Smooth muscle cell (in vitro differentiated cells): ENCODE measurements at regions not wholly inside any gene's neighbourhood (a gene's known extent, or its start where the extent isn't known, plus 50 kb on each side); places are given as distances from the start of the nearest gene placed in this dataset.

Experiments
- DNase-seq: peaks from one replicate; lab custom pipeline; 2025; ENCODE audit not compliant: unreplicated experiment; lab: John Stamatoyannopoulos, UW
- H2AFZ ChIP-seq: fragments of 200-600 bp; sonication (generic); 2 replicates; pipeline ENCODE4 v1.6.0; 2016; ENCODE audit warnings: antibody characterized with exemption, low read depth, mild to moderate bottlenecking
- H3F3A ChIP-seq: fragments of 200-600 bp; sonication (generic); 2 replicates; pipeline ENCODE4 v1.6.0; 2017; ENCODE audit warnings: antibody characterized with exemption, low read depth
- H3K27ac ChIP-seq: fragments of 200-600 bp; sonication (generic); 2 replicates; pipeline ENCODE4 v1.5.1; 2016; ENCODE audit warnings: low read depth, mild to moderate bottlenecking
- H3K27me3 ChIP-seq: fragments of 200-600 bp; sonication (generic); 2 replicates; pipeline ENCODE4 v1.6.1; 2016; ENCODE audit warnings: low read depth, mild to moderate bottlenecking
- H3K36me3 ChIP-seq: fragments of 200-600 bp; sonication (generic); 2 replicates; pipeline ENCODE4 v1.5.1; 2016; ENCODE audit warnings: low read depth
- H3K4me1 ChIP-seq: fragments of 200-600 bp; sonication (generic); 2 replicates; pipeline ENCODE4 v1.5.1; 2016; ENCODE audit warnings: low read depth
- H3K4me2 ChIP-seq: fragments of 200-600 bp; sonication (generic); 2 replicates; pipeline ENCODE4 v1.6.0; 2016; ENCODE audit warnings: mild to moderate bottlenecking
- H3K4me3 ChIP-seq: fragments of 200-600 bp; sonication (generic); 2 replicates; pipeline ENCODE4 v1.5.1; 2016; ENCODE audit warnings: mild to moderate bottlenecking
- H3K79me2 ChIP-seq: fragments of 200-600 bp; sonication (generic); 2 replicates; pipeline ENCODE4 v1.6.0; 2016; ENCODE audit warnings: low read depth, mild to moderate bottlenecking
- H3K9ac ChIP-seq: fragments of 200-600 bp; sonication (generic); 2 replicates; pipeline ENCODE4 v1.6.0; 2016; ENCODE audit warnings: low read depth
- H3K9me3 ChIP-seq: fragments of 200-600 bp; sonication (generic); replicated peaks from 2 replicates; pipeline ENCODE4 v1.5.1; 2016; ENCODE audit warnings: low read depth
- H4K20me1 ChIP-seq: fragments of 200-600 bp; sonication (generic); 2 replicates; pipeline ENCODE4 v1.6.0; 2016; ENCODE audit warnings: low read depth
- WGBS: methylation state at CpG from one replicate; pipeline ENCODE4 v1.1.7; 2016; ENCODE audit warnings: low lambda C conversion rate; 5-methylcytosine and 5-hydroxymethylcytosine counted together
- TF ChIP-seq, protein P1 (sequence below): fragments of 200-600 bp; sonication (generic); IDR thresholded peaks from 2 replicates; pipeline ENCODE4 v1.5.1; 2017; ENCODE audit warnings: borderline replicate concordance, mild to moderate bottlenecking, antibody characterized with exemption; ENCODE audit not compliant: insufficient read depth, poor library complexity, severe bottlenecking

GRCh38 chr6:48486373-48486772, 375.4 kb upstream of the PTCHD4 start:
- Histone ChIP-seq H3K79me2 (no peaks in the 10 kb centered on the region), H3K27ac (no peak overlapping the region)

GRCh38 chr6:48476257-48476656, 365.3 kb upstream of the PTCHD4 start:
- no peak for DNase-seq
- Histone ChIP-seq H3K27me3 (peaks cover 6% of the 10 kb centered on the region), H3K9ac (no peak overlapping the region), H3K4me2 (no peak overlapping the region), H4K20me1 (no peaks in the 10 kb centered on the region), H3F3A (no peaks in the 10 kb centered on the region), H3K79me2 (no peaks in the 10 kb centered on the region), H3K4me3 (no peak overlapping the region), H2AFZ (no peak overlapping the region), H3K36me3 (no peaks in the 10 kb centered on the region), H3K9me3 (no peaks in the 10 kb centered on the region), H3K4me1 (no peaks in the 10 kb centered on the region), H3K27ac (no peak overlapping the region)
- TF ChIP-seq, protein P1, sequence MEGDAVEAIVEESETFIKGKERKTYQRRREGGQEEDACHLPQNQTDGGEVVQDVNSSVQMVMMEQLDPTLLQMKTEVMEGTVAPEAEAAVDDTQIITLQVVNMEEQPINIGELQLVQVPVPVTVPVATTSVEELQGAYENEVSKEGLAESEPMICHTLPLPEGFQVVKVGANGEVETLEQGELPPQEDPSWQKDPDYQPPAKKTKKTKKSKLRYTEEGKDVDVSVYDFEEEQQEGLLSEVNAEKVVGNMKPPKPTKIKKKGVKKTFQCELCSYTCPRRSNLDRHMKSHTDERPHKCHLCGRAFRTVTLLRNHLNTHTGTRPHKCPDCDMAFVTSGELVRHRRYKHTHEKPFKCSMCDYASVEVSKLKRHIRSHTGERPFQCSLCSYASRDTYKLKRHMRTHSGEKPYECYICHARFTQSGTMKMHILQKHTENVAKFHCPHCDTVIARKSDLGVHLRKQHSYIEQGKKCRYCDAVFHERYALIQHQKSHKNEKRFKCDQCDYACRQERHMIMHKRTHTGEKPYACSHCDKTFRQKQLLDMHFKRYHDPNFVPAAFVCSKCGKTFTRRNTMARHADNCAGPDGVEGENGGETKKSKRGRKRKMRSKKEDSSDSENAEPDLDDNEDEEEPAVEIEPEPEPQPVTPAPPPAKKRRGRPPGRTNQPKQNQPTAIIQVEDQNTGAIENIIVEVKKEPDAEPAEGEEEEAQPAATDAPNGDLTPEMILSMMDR = peak; percentile 30

More at GRCh38 chr6:48486373-48486772, 375.4 kb upstream of the PTCHD4 start:
- Histone ChIP-seq H2AFZ (no peak overlapping the region), H3F3A (no peaks in the 10 kb centered on the region), H3K9me3 (no peaks in the 10 kb centered on the region), H3K4me2 (no peak overlapping the region), H4K20me1 (no peaks in the 10 kb centered on the region), H3K4me1 (no peaks in the 10 kb centered on the region), H3K9ac (no peak overlapping the region), H3K36me3 (no peaks in the 10 kb centered on the region), H3K27me3 (no peaks in the 10 kb centered on the region), H3K4me3 (no peak overlapping the region)
- TF ChIP-seq, protein P1 = no peak
- WGBS = 87% methylated on average over 3 of the region's 3 CpGs
- no peak for DNase-seq

- WGBS = 100% methylated on average over 1 of the region's 1 CpG
- H3K27ac ChIP-seq = no peak overlapping the region
- no peaks in the 10 kb centered on the region for H3K36me3 ChIP-seq
These were observed 364.3 kb upstream of the PTCHD4 start for GRCh38 chr6:48475275-48475674.

GRCh38 chr6:48474830-48475229, 363.8 kb upstream of the PTCHD4 start:
- no peak overlapping the region for H2AFZ ChIP-seq

More at GRCh38 chr6:48475275-48475674, 364.3 kb upstream of the PTCHD4 start:
- Histone ChIP-seq H4K20me1 (no peaks in the 10 kb centered on the region), H3K4me2 (no peak overlapping the region), H3K9ac (no peak overlapping the region), H3K4me1 (no peaks in the 10 kb centered on the region), H2AFZ (no peak overlapping the region), H3K4me3 (no peak overlapping the region), H3K27me3 (peaks cover 6% of the 10 kb centered on the region), H3K79me2 (no peaks in the 10 kb centered on the region), H3K9me3 (no peaks in the 10 kb centered on the region), H3F3A (no peaks in the 10 kb centered on the region)
- DNase-seq = no peak
- TF ChIP-seq, protein P1 = no peak

More at GRCh38 chr6:48474830-48475229, 363.8 kb upstream of the PTCHD4 start:
- Histone ChIP-seq H3K27ac (no peak overlapping the region), H3K9ac (no peak overlapping the region), H3K36me3 (no peaks in the 10 kb centered on the region), H3K9me3 (no peaks in the 10 kb centered on the region), H4K20me1 (no peaks in the 10 kb centered on the region), H3K27me3 (peaks cover 6% of the 10 kb centered on the region), H3K79me2 (no peaks in the 10 kb centered on the region), H3K4me3 (no peak overlapping the region), H3K4me1 (no peaks in the 10 kb centered on the region), H3K4me2 (no peak overlapping the region), H3F3A (no peaks in the 10 kb centered on the region)
- 90% methylated on average over 2 of the region's 2 CpGs for WGBS
- no peak for DNase-seq
- TF ChIP-seq, protein P1 = no peak
